ENCODE measurements at regions not wholly inside any gene's neighbourhood (a gene's known extent, or its start where the extent isn't known, plus 50 kb on each side); places are given as distances from the start of the nearest gene placed in this dataset.

DNA sequence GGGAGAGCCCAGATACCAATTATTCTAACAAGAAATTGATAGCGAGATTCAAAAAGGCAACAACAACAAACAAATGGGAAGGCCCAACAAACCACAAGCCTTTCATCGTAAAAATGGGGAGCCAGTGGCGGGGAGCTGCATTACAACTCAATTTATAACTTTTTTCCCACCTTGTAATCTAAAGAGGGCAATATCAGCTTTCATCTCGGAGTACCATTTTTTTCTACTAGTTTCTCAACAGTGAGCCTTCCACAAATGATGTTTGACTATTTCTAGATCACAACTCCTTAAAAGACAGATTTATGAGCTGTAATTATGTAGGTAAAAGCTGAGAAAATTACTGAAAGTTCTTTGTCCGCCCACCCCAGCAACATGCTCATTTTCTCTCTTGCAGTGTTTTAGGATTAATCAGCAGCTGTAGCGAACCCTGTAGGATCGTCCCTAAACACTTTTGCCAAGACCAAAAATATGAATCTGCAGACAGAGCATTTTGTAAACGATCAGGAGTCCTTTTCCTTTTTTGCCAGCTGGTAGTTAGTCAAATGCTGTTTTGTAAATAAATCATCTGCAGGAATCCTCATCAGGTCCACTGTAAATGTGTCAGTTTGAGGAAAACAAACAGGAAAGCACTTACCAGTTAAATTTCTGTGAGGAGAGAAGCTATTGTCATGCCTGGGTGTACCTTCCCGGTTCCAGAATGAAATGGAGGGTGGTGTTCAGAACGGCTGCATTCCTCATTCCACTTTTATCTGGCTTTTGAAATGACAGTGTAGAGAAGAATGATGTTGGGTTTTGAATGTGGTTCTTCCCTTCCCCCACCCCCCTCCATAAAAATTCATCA lies 53.2 kb downstream of the EEF1B2 start:
- ATAC-seq (replicated peaks): no peak
- Mint-ChIP-seq H3K27ac (no peak overlapping the region), H3K36me3 (ENCODE audit: insufficient read depth) (no peaks in the 10 kb centered on the region), H3K9me3 (no peaks in the 10 kb centered on the region), H3K4me1 (ENCODE audit: low read depth in 2 of 2) (peaks cover 0 to 1% of the 10 kb centered on the region in 2 donors), H3K27me3 (peaks cover 12 to 38% of the 10 kb centered on the region in 2 donors), H3K4me3 (no peak overlapping the region)
- no peak for DNase-seq

DNA sequence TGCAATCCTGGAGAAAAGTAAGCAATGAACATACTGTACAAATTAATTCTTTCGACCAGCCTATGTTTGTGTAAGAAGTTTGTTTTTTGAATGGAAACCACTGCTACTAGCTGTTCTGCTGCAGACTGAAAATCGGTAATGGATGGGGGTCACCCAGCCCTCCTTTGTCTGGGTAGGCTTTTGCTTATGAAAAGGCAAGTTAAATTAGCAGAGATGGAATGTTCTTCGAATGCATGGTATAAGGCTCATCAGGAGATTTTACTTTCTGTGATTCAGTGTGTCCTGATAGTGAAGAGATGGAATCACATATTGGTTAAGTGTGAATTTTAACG lies 53.8 kb downstream of the EEF1B2 start:
- DNase-seq (no peak), ATAC-seq (replicated peaks) (no peak)
- Mint-ChIP-seq H3K4me1 (ENCODE audit: low read depth in 2 of 2) (peaks cover 0 to 1% of the 10 kb centered on the region in 2 donors), H3K36me3 (ENCODE audit: insufficient read depth) (no peaks in the 10 kb centered on the region), H3K4me3 (no peak overlapping the region), H3K27me3 (peaks cover 18 to 41% of the 10 kb centered on the region in 2 donors), H3K9me3 (no peaks in the 10 kb centered on the region), H3K27ac (no peak overlapping the region)

DNA sequence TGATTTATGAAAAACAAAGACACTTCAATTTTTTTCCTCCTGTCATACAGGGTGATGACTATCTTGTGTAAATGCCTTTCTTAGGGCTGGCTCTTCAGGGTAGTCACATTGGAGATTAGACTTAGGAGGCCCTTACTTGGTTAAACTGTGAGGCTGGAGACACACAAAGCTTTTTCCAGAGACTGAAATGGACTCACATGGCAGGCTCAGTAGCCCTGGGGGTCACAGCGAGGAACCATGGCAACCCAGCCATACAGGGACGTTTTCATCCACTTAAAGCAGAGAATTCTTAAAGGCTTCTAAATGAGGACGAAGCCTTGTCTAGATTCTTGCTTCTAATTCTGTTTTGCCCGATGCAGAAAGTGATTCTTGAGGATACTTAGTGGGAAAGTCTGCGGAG lies 57.3 kb upstream of the ZDBF2 start:
- H3K27me3 Mint-ChIP-seq: peaks cover 37 to 60% of the 10 kb centered on the region in 2 donors
- DNase-seq: no peak
- no peak overlapping the region for H3K4me3 Mint-ChIP-seq
- no peak for ATAC-seq (replicated peaks)
- H3K4me1 Mint-ChIP-seq (ENCODE audit: low read depth in 2 of 2): peaks cover 0 to 1% of the 10 kb centered on the region in 2 donors
- peaks cover 3 to 10% of the 10 kb centered on the region in 2 donors for H3K9me3 Mint-ChIP-seq
- no peaks in the 10 kb centered on the region for H3K36me3 Mint-ChIP-seq (ENCODE audit: insufficient read depth)
- no peak overlapping the region for H3K27ac Mint-ChIP-seq

DNA sequence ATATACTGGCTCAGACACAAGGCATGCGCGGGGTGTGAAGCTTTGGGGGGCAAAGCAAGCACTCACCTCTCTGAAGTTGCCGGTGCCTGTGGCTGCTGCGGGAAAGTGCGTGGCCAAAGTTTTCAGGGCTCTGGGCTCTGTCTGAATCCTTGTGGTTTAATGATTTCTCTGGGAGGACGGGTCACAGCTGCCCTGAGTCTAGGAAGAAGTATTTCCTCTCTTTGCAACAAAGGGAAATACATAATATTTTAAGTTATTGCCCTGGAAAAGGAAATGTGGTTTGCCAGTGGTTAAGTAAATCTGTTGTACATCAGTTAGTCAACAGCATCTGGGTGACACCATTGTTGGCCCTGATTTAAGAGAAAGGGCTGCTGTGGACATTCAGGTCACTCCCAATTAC lies 56.7 kb upstream of the ZDBF2 start:
- Mint-ChIP-seq H3K9me3 (peaks cover 3 to 10% of the 10 kb centered on the region in 2 donors), H3K27me3 (peaks cover 38 to 64% of the 10 kb centered on the region in 2 donors), H3K36me3 (ENCODE audit: insufficient read depth) (no peaks in the 10 kb centered on the region), H3K4me3 (no peak overlapping the region), H3K4me1 (ENCODE audit: low read depth in 2 of 2) (peaks cover 0 to 1% of the 10 kb centered on the region in 2 donors), H3K27ac (no peak overlapping the region)
- no peak for DNase-seq
- no peak for ATAC-seq (replicated peaks)

DNA sequence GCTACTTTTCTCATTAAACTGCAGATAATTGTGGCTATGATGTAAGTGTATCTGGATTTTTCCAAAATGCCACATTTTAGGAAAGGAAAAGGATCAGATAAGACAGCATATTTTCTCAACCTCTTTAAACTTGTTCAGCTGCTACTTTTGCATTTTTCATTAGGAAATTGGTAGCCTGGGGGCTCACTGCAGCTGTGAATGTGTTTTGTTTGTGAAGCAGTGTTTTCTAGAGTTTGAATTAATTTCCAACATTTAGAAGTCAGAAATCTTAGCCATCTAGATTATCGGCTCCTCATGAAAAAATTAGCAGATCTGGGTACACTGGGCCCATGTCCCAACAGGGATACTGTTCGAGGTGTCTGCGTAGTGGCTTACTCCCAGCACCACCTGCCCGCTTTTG lies 56.3 kb upstream of the ZDBF2 start:
- Mint-ChIP-seq H3K36me3 (ENCODE audit: insufficient read depth) (no peaks in the 10 kb centered on the region), H3K27ac (no peak overlapping the region), H3K4me1 (ENCODE audit: low read depth in 2 of 2) (peaks cover 0 to 1% of the 10 kb centered on the region in 2 donors), H3K4me3 (no peak overlapping the region), H3K27me3 (peaks cover 38 to 60% of the 10 kb centered on the region in 2 donors), H3K9me3 (peaks cover 3 to 10% of the 10 kb centered on the region in 2 donors)
- ATAC-seq (replicated peaks) (no peak), DNase-seq (no peak)

DNA sequence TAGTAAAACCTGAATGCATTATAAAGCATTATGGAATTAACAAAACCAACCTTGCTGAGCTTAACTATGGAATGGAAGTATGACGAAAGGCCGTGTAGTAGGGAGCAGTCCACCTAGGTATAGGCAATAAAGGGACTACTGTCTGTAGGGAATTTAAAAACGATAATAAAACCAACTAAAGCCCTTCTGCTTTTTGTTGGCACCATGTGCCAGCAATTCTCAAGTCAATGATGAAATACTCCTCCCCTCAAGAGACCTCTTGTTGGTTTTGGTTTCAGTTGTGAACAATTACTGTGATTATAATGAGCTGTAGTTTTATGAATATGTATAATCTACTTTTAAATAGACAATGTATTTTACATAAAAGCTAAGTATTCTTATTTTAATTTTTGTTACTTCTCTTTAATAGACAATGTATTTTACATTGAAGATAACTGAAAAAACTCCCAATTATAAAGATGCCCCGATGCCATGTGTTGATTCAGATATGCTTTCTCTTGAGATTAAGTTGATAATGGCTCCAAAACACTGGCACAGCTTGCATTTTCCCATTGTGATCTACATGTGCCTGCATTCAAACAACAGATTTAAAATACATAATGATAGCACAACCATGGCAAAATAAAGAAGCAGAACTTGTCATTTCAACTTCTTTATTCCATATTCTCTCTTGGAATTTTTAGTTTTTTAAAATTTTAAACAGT lies 55.5 kb upstream of the ZDBF2 start:
- no peaks in the 10 kb centered on the region for H3K36me3 Mint-ChIP-seq (ENCODE audit: insufficient read depth)
- no peak for ATAC-seq (replicated peaks)
- no peaks in the 10 kb centered on the region for H3K4me1 Mint-ChIP-seq (ENCODE audit: low read depth in 2 of 2)
- H3K27me3 Mint-ChIP-seq: peaks cover 38 to 55% of the 10 kb centered on the region in 2 donors
- peaks cover 3 to 10% of the 10 kb centered on the region in 2 donors for H3K9me3 Mint-ChIP-seq
- H3K4me3 Mint-ChIP-seq: no peak overlapping the region
- H3K27ac Mint-ChIP-seq: no peak overlapping the region
- DNase-seq: no peak

DNA sequence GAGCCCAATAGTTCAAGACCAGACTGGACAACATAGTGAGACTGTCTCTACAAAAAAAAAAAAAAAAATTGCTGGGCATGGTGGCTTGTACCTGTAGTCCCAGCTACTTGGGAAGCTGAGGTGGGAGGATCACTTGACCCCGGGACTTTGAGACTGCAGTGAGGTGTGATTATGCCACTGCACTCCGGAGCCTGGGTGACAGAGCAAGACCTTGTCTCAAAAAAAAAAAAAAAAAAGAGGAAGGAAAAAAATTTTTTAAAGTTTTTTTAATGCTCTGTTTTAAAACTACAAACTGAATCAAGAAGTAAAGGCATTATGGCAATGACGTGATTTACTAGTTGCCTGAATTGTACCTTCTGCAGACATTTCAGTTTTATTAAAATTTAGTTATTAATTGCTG lies 54.5 kb upstream of the ZDBF2 start:
- no peak overlapping the region for H3K4me3 Mint-ChIP-seq
- peaks cover 3 to 10% of the 10 kb centered on the region in 2 donors for H3K9me3 Mint-ChIP-seq
- peaks cover 38 to 51% of the 10 kb centered on the region in 2 donors for H3K27me3 Mint-ChIP-seq
- DNase-seq: no peak
- ATAC-seq (replicated peaks): no peak
- no peak overlapping the region for H3K27ac Mint-ChIP-seq
- no peaks in the 10 kb centered on the region for H3K4me1 Mint-ChIP-seq (ENCODE audit: low read depth in 2 of 2)
- no peaks in the 10 kb centered on the region for H3K36me3 Mint-ChIP-seq (ENCODE audit: insufficient read depth)

DNA sequence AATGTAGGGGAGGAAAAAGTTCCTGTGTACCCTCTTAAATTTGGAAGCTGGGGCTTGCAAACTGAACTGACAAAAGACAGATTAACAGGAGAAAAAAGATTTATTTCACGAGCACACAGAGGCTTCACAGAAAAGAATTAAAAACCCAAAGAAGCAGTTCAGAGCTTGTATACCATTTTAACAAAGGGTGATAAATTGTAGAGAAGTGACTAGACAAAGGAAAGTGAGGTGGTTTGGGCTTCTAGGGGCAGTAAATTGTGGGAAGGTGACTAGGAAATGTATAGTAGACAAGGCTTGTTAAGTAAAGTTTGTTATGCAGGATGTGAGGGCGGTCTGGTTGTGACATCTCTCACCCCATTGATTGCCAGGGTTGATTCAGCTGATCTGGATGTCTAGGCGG lies 53.5 kb upstream of the ZDBF2 start:
- no peak overlapping the region for H3K4me3 Mint-ChIP-seq
- peaks cover 3 to 10% of the 10 kb centered on the region in 2 donors for H3K9me3 Mint-ChIP-seq
- no peak for ATAC-seq (replicated peaks)
- peaks cover 38 to 41% of the 10 kb centered on the region in 2 donors for H3K27me3 Mint-ChIP-seq
- no peaks in the 10 kb centered on the region for H3K4me1 Mint-ChIP-seq (ENCODE audit: low read depth in 2 of 2)
- DNase-seq: no peak
- no peak overlapping the region for H3K27ac Mint-ChIP-seq
- H3K36me3 Mint-ChIP-seq (ENCODE audit: insufficient read depth): no peaks in the 10 kb centered on the region

All from effector memory CD8-positive, alpha-beta T cell (primary cell).